Neural cell (in vitro differentiated cells): ENCODE measurements at regions not wholly inside any gene's neighbourhood (a gene's known extent, or its start where the extent isn't known, plus 50 kb on each side); places are given as distances from the start of the nearest gene placed in this dataset.

Experiments used
- H2AFZ ChIP-seq: fragments of 200-600, 300-800 bp; sonication (generic), shearing (Covaris generic); 2 replicates; pipeline ENCODE4 v1.6.0; 2014; ENCODE audit warnings: low read depth, mild to moderate bottlenecking, antibody characterized with exemption, low read length, moderate library complexity
- H3F3A ChIP-seq: fragments of 200-600 bp; shearing (Covaris generic); 2 replicates; pipeline ENCODE4 v1.6.1; 2016; ENCODE audit warnings: mild to moderate bottlenecking, moderate library complexity, mixed read lengths, antibody characterized with exemption, low read length; ENCODE audit not compliant: insufficient read depth, poor library complexity, severe bottlenecking
- H3K27ac ChIP-seq: fragments of 200-600, 300-800 bp; sonication (generic), shearing (Covaris generic); 2 replicates; pipeline ENCODE4 v1.5.1; 2014; ENCODE audit warnings: mild to moderate bottlenecking, low read length, moderate library complexity
- H3K27me3 ChIP-seq: fragments of 300-800, 200-600 bp; sonication (generic), shearing (Covaris generic); 2 replicates; pipeline ENCODE4 v1.6.0; 2014; ENCODE audit warnings: mild to moderate bottlenecking, low read depth, low read length, moderate library complexity; ENCODE audit not compliant: insufficient read depth
- H3K36me3 ChIP-seq: fragments of 300-800, 200-600 bp; sonication (generic), shearing (Covaris generic); 2 replicates; pipeline ENCODE4 v1.5.1; 2014; ENCODE audit warnings: mild to moderate bottlenecking, antibody characterized with exemption, low read length, moderate library complexity; ENCODE audit not compliant: insufficient read depth
- H3K4me2 ChIP-seq: fragments of 300-800, 200-600 bp; sonication (generic), shearing (Covaris generic); 2 replicates; pipeline ENCODE4 v1.6.0; 2014; ENCODE audit warnings: mild to moderate bottlenecking, low read length
- H3K4me3 ChIP-seq: fragments of 300-800, 200-600 bp; sonication (generic), shearing (Covaris generic); 2 replicates; pipeline ENCODE4 v1.5.1; 2014; ENCODE audit warnings: mild to moderate bottlenecking, low read length, moderate library complexity
- H3K79me2 ChIP-seq: fragments of 200-600 bp; shearing (Covaris generic); replicated peaks from 2 replicates; pipeline ENCODE4 v1.6.0; 2014; ENCODE audit warnings: mild to moderate bottlenecking, low read length, moderate library complexity; ENCODE audit not compliant: insufficient read depth
- H3K9ac ChIP-seq: fragments of 300-800, 200-600 bp; sonication (generic), shearing (Covaris generic); 2 replicates; pipeline ENCODE4 v1.6.1; 2016; ENCODE audit warnings: mild to moderate bottlenecking, low read length, mixed read lengths
- H3K9me2 ChIP-seq: fragments of 200-600 bp; shearing (Covaris generic); 2 replicates; pipeline ENCODE4 v1.6.1; 2016; ENCODE audit warnings: mild to moderate bottlenecking, low read length, mixed read lengths; ENCODE audit not compliant: insufficient read depth
- H3K9me3 ChIP-seq: fragments of 200-600, 300-800 bp; sonication (generic), shearing (Covaris generic); 2 replicates; pipeline ENCODE4 v1.6.1; 2016; ENCODE audit warnings: mild to moderate bottlenecking, mixed run types, low read length, moderate library complexity, mixed read lengths
- H4K20me1 ChIP-seq: fragments of 200-600 bp; shearing (Covaris generic); 2 replicates; pipeline ENCODE4 v1.6.1; 2016; ENCODE audit warnings: mild to moderate bottlenecking, mixed run types; ENCODE audit not compliant: insufficient read depth
- CTCF ChIP-seq: fragments of 450-650 bp; IDR thresholded peaks from 2 replicates; pipeline ENCODE4 v1.5.1; 2014; ENCODE audit warnings: antibody characterized with exemption, mild to moderate bottlenecking, moderate library complexity; ENCODE audit not compliant: poor library complexity, severe bottlenecking
- EP300 ChIP-seq: fragments of 450-650 bp; conservative IDR thresholded peaks from 2 replicates; pipeline ENCODE4 v1.6.1; 2014; ENCODE audit warnings: antibody characterized with exemption, mild to moderate bottlenecking, moderate library complexity; ENCODE audit not compliant: poor library complexity, severe bottlenecking
- EZH2 ChIP-seq: fragments of 200-600, 300-800 bp; shearing (Covaris generic), sonication (generic); IDR thresholded peaks from 2 replicates; pipeline ENCODE4 v1.6.1; 2014; ENCODE audit warnings: antibody characterized with exemption, low read length, borderline replicate concordance, mild to moderate bottlenecking; ENCODE audit not compliant: insufficient read depth, poor library complexity, severe bottlenecking
- MXI1 ChIP-seq: fragments of 450-650 bp; conservative IDR thresholded peaks from 2 replicates; pipeline ENCODE4 v1.6.1; 2014; ENCODE audit warnings: antibody characterized with exemption, mild to moderate bottlenecking; ENCODE audit not compliant: poor library complexity, severe bottlenecking
- POLR2AphosphoS5 ChIP-seq: IDR thresholded peaks from 2 replicates; pipeline ENCODE4 v1.6.1; 2012
- RAD21 ChIP-seq: fragments of 450-650 bp; conservative IDR thresholded peaks from 2 replicates; pipeline ENCODE4 v1.6.1; 2014; ENCODE audit warnings: antibody characterized with exemption, mild to moderate bottlenecking, moderate library complexity
- REST ChIP-seq: IDR thresholded peaks from 2 replicates; pipeline ENCODE4 v1.6.1; 2012; ENCODE audit warnings: borderline replicate concordance
- SMC3 ChIP-seq: fragments of 450-650 bp; conservative IDR thresholded peaks from 2 replicates; pipeline ENCODE4 v1.6.1; 2014; ENCODE audit warnings: antibody characterized with exemption, mild to moderate bottlenecking, moderate library complexity; ENCODE audit not compliant: poor library complexity
- TAF1 ChIP-seq: IDR thresholded peaks from 2 replicates; pipeline ENCODE4 v1.6.1; 2012; ENCODE audit warnings: low read depth

- Histone ChIP-seq H3K4me3 (no peak overlapping the region), H3F3A (no peaks in the 10 kb centered on the region), H3K9me2 (no peaks in the 10 kb centered on the region), H2AFZ (no peak overlapping the region), H3K27ac (no peak overlapping the region), H3K79me2 (no peaks in the 10 kb centered on the region), H4K20me1 (no peaks in the 10 kb centered on the region), H3K9ac (no peak overlapping the region), H3K36me3 (no peaks in the 10 kb centered on the region), H3K27me3 (no peaks in the 10 kb centered on the region), H3K4me2 (no peak overlapping the region), H3K9me3 (no peaks in the 10 kb centered on the region)
- TF ChIP-seq RAD21 (no peak), REST (no peak), MXI1 (no peak)
Measured at GRCh38 chr20:46785958-46786357, 76.5 kb downstream of the SLC2A10 start.

GRCh38 chr20:46786566-46786965 is 77.1 kb downstream of the SLC2A10 start:
- Histone ChIP-seq H3K9me3 (no peaks in the 10 kb centered on the region), H3K9me2 (no peaks in the 10 kb centered on the region), H3K27ac (no peak overlapping the region), H3K4me3 (no peak overlapping the region), H3F3A (no peaks in the 10 kb centered on the region), H3K4me2 (no peak overlapping the region), H3K27me3 (no peaks in the 10 kb centered on the region), H3K9ac (no peak overlapping the region), H3K79me2 (no peaks in the 10 kb centered on the region), H2AFZ (no peak overlapping the region), H4K20me1 (no peaks in the 10 kb centered on the region), H3K36me3 (no peaks in the 10 kb centered on the region)
- TF ChIP-seq CTCF, result no peak
- no peak for TF ChIP-seq TAF1
- no peak for TF ChIP-seq RAD21
- no peak for TF ChIP-seq REST
- no peak for TF ChIP-seq EP300
- TF ChIP-seq SMC3, result no peak
- TF ChIP-seq POLR2AphosphoS5, result no peak
- no peak for TF ChIP-seq MXI1
- TF ChIP-seq EZH2, result no peak
